Mesenchymal stem cell (in vitro differentiated cells and primary cell): ENCODE measurements at regions not wholly inside any gene's neighbourhood (a gene's known extent, or its start where the extent isn't known, plus 50 kb on each side); places are given as distances from the start of the nearest gene placed in this dataset.

Source experiments
- DNase-seq: peaks from one replicate; pipeline ENCODE4 v3.0.0-alpha.2; 2013
- H2AFZ ChIP-seq: one replicate; pipeline ENCODE4 v1.6.1; 2013; ENCODE audit warnings: low read depth, mild to moderate bottlenecking, control low read depth, inconsistent platforms, low read length, moderate library complexity
- H2AK5ac ChIP-seq: 2 replicates; pipeline ENCODE4 v1.6.1; 2013; ENCODE audit warnings: low read length, moderate library complexity, mild to moderate bottlenecking, inconsistent platforms; ENCODE audit not compliant: severe bottlenecking
- H2BK120ac ChIP-seq: one replicate; pipeline ENCODE4 v1.6.1; 2013; ENCODE audit warnings: low read depth, mild to moderate bottlenecking, inconsistent platforms, low read length, moderate library complexity
- H2BK12ac ChIP-seq, 2 experiments: one replicate each; pipeline ENCODE4 v1.6.1; 2013; ENCODE audit warnings: inconsistent platforms in 2 of 2, low read length in 2 of 2, mild to moderate bottlenecking in 2 of 2, moderate library complexity in 2 of 2, control low read depth in 1 of 2
- H2BK15ac ChIP-seq: one replicate; pipeline ENCODE4 v1.6.1; 2013; ENCODE audit warnings: mild to moderate bottlenecking, low read depth, inconsistent platforms; ENCODE audit not compliant: poor library complexity, severe bottlenecking
- H2BK5ac ChIP-seq: 2 replicates; pipeline ENCODE4 v1.6.1; 2013; ENCODE audit warnings: low read depth, mild to moderate bottlenecking, low read length, control low read depth, inconsistent platforms; ENCODE audit not compliant: poor library complexity, severe bottlenecking
- H3K14ac ChIP-seq, 2 experiments: one replicate each; pipeline ENCODE4 v1.6.1; 2013; ENCODE audit warnings: inconsistent platforms in 2 of 2, low read length in 2 of 2, control low read depth in 1 of 2, mild to moderate bottlenecking in 1 of 2, moderate library complexity in 1 of 2
- H3K18ac ChIP-seq, 2 experiments: one replicate each; pipeline ENCODE4 v1.6.1; 2013; ENCODE audit warnings: inconsistent platforms in 2 of 2, low read length in 2 of 2, control low read depth in 1 of 2, low read depth in 1 of 2, mild to moderate bottlenecking in 1 of 2
- H3K23ac ChIP-seq, 2 experiments: one replicate each; pipeline ENCODE4 v1.6.1; 2013; ENCODE audit warnings: inconsistent platforms in 2 of 2, low read length in 2 of 2, mild to moderate bottlenecking in 2 of 2, moderate library complexity in 2 of 2, control low read depth in 1 of 2
- H3K27ac ChIP-seq: 2 replicates; pipeline ENCODE4 v1.5.1; 2013; ENCODE audit warnings: mild to moderate bottlenecking, moderate library complexity, low read length, control low read depth, inconsistent platforms; ENCODE audit not compliant: poor library complexity, severe bottlenecking
- H3K27me3 ChIP-seq, 2 experiments: 2 replicates each; pipeline versions ENCODE4 v1.6.1 to v1.7.0; 2013; ENCODE audit warnings: low read length in 2 of 2, mild to moderate bottlenecking in 2 of 2, moderate library complexity in 2 of 2, control low read depth in 1 of 2, inconsistent platforms in 1 of 2; ENCODE audit not compliant: control insufficient read depth in 1 of 2, insufficient read depth in 1 of 2
- H3K36me3 ChIP-seq, 2 experiments: 2 replicates each; pipeline versions ENCODE4 v1.6.1 to v1.7.0; 2013; ENCODE audit warnings: low read length in 2 of 2, control low read depth in 1 of 2, inconsistent platforms in 1 of 2, low read depth in 1 of 2, mild to moderate bottlenecking in 1 of 2; ENCODE audit not compliant: insufficient read depth in 2 of 2, control insufficient read depth in 1 of 2
- H3K4ac ChIP-seq, 2 experiments: one replicate each; pipeline ENCODE4 v1.6.1; 2013; ENCODE audit warnings: inconsistent platforms in 2 of 2, low read length in 2 of 2, mild to moderate bottlenecking in 2 of 2, moderate library complexity in 2 of 2, control low read depth in 1 of 2, low read depth in 1 of 2
- H3K4me1 ChIP-seq: 2 replicates; pipeline ENCODE4 v1.6.1; 2013; ENCODE audit warnings: low read depth, low read length, control low read depth; ENCODE audit not compliant: control insufficient read depth, insufficient read depth
- H3K4me2 ChIP-seq: 2 replicates; pipeline ENCODE4 v1.6.1; 2013; ENCODE audit warnings: low read length, mild to moderate bottlenecking, inconsistent platforms; ENCODE audit not compliant: poor library complexity, severe bottlenecking
- H3K4me3 ChIP-seq, 2 experiments: 2 replicates each; pipeline versions ENCODE4 v1.5.1 to v1.7.0; 2013; ENCODE audit warnings: low read length in 2 of 2, mild to moderate bottlenecking in 2 of 2, control low read depth in 1 of 2, low read depth in 1 of 2; ENCODE audit not compliant: insufficient read depth in 1 of 2
- H3K79me1 ChIP-seq: replicated peaks from 2 replicates; pipeline ENCODE4 v1.6.1; 2013; ENCODE audit warnings: mild to moderate bottlenecking, control low read depth, low read length, inconsistent platforms; ENCODE audit not compliant: poor library complexity, severe bottlenecking
- H3K9ac ChIP-seq: 2 replicates; pipeline ENCODE4 v1.7.0; 2013; ENCODE audit warnings: mild to moderate bottlenecking, low read length, moderate library complexity
- H3K9me3 ChIP-seq: 2 replicates; pipeline ENCODE4 v1.7.0; 2013; ENCODE audit warnings: mild to moderate bottlenecking, low read length; ENCODE audit not compliant: control insufficient read depth
- H4K8ac ChIP-seq: one replicate; pipeline ENCODE4 v1.6.1; 2013; ENCODE audit warnings: inconsistent platforms, mild to moderate bottlenecking, low read length, moderate library complexity
- H4K91ac ChIP-seq: one replicate; pipeline ENCODE4 v1.6.1; 2013; ENCODE audit warnings: mild to moderate bottlenecking, low read length, inconsistent platforms
- WGBS: methylation state at CpG from one replicate; pipeline ENCODE4 v1.1.7; 2013; ENCODE audit warnings: mixed read lengths; 5-methylcytosine and 5-hydroxymethylcytosine counted together

DNA sequence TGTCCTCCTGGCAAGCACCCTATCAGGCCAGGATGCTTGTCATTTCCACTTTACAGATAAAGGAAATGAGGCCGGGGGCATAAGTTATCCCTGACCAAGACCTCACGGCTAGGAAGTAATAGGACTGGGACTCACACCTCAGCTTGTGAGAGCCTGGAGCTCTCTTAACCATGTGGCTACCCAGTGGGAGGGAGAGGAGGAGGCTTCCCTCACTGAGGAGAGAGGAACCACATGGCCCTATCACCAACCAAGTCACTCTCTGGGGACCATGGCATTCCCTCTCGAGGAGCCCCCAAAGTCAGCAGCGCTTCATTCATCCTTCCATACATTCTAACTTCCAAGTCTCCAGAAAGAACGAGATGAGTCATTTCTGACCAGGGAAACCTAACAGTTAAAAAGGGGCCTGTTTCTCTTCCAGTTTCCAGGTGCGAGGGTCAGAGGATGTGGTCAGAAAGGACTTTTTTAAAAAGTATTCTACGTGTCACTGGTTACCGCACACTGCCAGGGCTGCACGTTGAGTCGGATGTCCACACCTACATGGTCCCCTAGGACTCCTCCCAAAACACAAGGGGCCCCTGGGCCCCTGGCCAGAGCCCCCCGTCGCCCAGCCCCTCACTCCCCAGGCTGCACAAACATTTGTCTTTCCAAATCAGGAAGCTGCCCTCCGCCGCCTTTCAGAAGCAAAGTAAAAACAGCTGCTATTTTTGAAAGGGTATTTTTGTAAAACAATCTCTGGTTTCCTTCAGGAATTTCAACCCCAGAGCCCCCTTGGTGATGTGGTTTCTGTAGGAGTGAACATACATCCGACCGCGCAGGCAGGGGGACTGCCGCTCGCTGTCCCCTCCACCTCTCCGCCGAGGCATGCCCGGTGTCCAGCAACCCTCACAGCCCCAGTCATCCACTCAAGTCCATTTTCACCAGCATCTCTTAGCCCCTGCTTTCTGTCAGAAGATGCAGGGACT is 128.2 kb upstream of the CHST15 start:
- Histone ChIP-seq H3K9me3 (no peaks in the 10 kb centered on the region), H3K14ac (no peak overlapping the region), H2AK5ac (peak overlapping the region; percentile 90), H3K4ac (no peak overlapping the region), H2BK12ac (no peak overlapping the region), H3K23ac (no peak overlapping the region), H3K27me3 (peaks cover 0 to 57% of the 10 kb centered on the region in 2 experiments), H3K4me3 (no peak overlapping the region), H4K91ac (no peak overlapping the region), H3K79me1 (no peaks in the 10 kb centered on the region), H3K36me3 (no peaks in the 10 kb centered on the region), H3K4me2 (peak overlapping the region; percentile 41), H3K27ac (peak overlapping the region; percentile 89), H3K9ac (no peak overlapping the region), H2BK120ac (peak overlapping the region; percentile 73), H2BK5ac (peak overlapping the region; percentile 60), H4K8ac (no peak overlapping the region), H3K18ac (peak overlapping the region in 1 of 2 experiments; percentile 5), H3K4me1 (peaks cover 35% of the 10 kb centered on the region), H2BK15ac (peak overlapping the region; percentile 44), H2AFZ (no peak overlapping the region)
- WGBS, result 50% methylated on average over 22 of the region's 22 CpGs
- DNase-seq, result peak; percentile 71

GRCh38 chr10:124220971-124221355 is 127.6 kb upstream of the CHST15 start:
- H3K4ac ChIP-seq, result no peak overlapping the region
- WGBS, result 83% methylated on average over 12 of the region's 12 CpGs
- no peak overlapping the region for H3K9ac ChIP-seq
- H3K27me3 ChIP-seq, result peaks cover 0 to 63% of the 10 kb centered on the region in 2 experiments
- no peaks in the 10 kb centered on the region for H3K36me3 ChIP-seq
- no peak overlapping the region for H2AFZ ChIP-seq
- H2BK15ac ChIP-seq, result no peak overlapping the region
- H3K4me1 ChIP-seq, result peaks cover 35% of the 10 kb centered on the region
- H4K91ac ChIP-seq, result no peak overlapping the region
- H2BK120ac ChIP-seq, result no peak overlapping the region
- no peaks in the 10 kb centered on the region for H3K9me3 ChIP-seq
- peak overlapping the region in 1 of 2 experiments; percentile 74 for H2BK12ac ChIP-seq
- peak overlapping the region; percentile 89 for H3K27ac ChIP-seq
- H3K4me3 ChIP-seq, result peak overlapping the region in 1 of 2 experiments; percentile 66
- H2BK5ac ChIP-seq, result peak overlapping the region; percentile 60
- H3K18ac ChIP-seq, result peak overlapping the region; percentile 5 to 64
- H4K8ac ChIP-seq, result peak overlapping the region; percentile 14
- H2AK5ac ChIP-seq, result peak overlapping the region; percentile 90
- DNase-seq, result no peak
- H3K23ac ChIP-seq, result no peak overlapping the region
- H3K4me2 ChIP-seq, result no peak overlapping the region
- H3K14ac ChIP-seq, result peak overlapping the region in 1 of 2 experiments; percentile 26
- H3K79me1 ChIP-seq, result no peaks in the 10 kb centered on the region

DNA sequence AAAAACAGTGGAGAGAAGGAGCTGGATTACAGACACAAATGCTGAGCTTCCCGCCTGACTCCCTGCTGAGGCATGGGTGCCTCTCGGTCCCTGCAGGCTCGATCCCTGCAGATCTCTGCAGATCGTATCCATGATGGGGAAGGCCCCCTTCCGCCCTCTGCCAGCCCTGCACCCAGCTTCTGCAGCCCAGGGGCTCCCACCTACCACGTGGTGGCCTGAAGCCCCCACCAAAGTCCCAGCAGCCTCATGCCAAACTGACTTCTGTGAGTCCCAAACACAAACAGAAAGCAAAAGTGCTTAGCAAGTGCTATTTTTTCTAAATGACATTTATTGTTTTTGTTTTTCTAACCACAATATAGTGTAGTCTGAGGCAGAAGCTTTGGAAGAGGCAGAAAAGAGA is 127.1 kb upstream of the CHST15 start:
- Histone ChIP-seq H3K4ac (no peak overlapping the region), H3K23ac (no peak overlapping the region), H3K4me1 (peaks cover 35% of the 10 kb centered on the region), H4K8ac (no peak overlapping the region), H3K4me3 (peak overlapping the region in 1 of 2 experiments; percentile 66), H2BK120ac (no peak overlapping the region), H2AK5ac (peak overlapping the region; percentile 36), H3K18ac (no peak overlapping the region), H2BK15ac (no peak overlapping the region), H3K27me3 (peaks cover 0 to 63% of the 10 kb centered on the region in 2 experiments), H3K9ac (no peak overlapping the region), H3K36me3 (no peaks in the 10 kb centered on the region), H2BK5ac (no peak overlapping the region), H2AFZ (no peak overlapping the region), H3K9me3 (no peaks in the 10 kb centered on the region), H3K27ac (no peak overlapping the region), H2BK12ac (peak overlapping the region in 1 of 2 experiments; percentile 17), H3K79me1 (no peaks in the 10 kb centered on the region), H3K14ac (no peak overlapping the region), H3K4me2 (no peak overlapping the region), H4K91ac (no peak overlapping the region)
- DNase-seq, result peak; percentile 12
- WGBS, result 70% methylated on average over 6 of the region's 6 CpGs

DNA sequence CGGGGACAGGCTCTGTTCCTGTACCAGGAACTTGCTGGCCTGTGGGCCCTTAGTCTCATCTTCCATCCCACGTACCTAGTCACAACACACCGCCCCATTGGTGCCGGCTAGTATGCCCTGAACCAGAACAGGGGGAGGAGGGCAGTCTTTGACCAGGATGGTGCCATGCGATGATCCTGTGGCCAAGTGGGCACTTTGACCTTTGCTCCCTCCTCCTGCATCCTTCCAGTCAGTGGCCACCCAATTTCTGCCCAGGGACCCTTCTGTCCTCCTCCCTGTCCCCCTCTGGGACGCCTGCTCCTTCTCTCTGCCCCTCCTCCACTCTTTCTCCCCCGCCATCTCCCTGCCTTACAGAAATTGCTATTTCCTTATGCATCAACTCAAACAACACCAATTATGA is 126.3 kb upstream of the CHST15 start:
- Histone ChIP-seq H3K9me3 (no peaks in the 10 kb centered on the region), H4K91ac (no peak overlapping the region), H2BK5ac (no peak overlapping the region), H2BK12ac (no peak overlapping the region), H3K9ac (no peak overlapping the region), H3K18ac (no peak overlapping the region), H3K23ac (no peak overlapping the region), H3K36me3 (no peaks in the 10 kb centered on the region), H3K4me1 (peaks cover 32% of the 10 kb centered on the region), H3K27ac (no peak overlapping the region), H3K4me3 (no peak overlapping the region), H3K27me3 (peaks cover 0 to 71% of the 10 kb centered on the region in 2 experiments), H2BK15ac (no peak overlapping the region), H2AFZ (no peak overlapping the region), H3K4me2 (no peak overlapping the region), H3K4ac (no peak overlapping the region), H2BK120ac (no peak overlapping the region), H3K79me1 (no peaks in the 10 kb centered on the region), H2AK5ac (peak overlapping the region; percentile 8), H3K14ac (no peak overlapping the region), H4K8ac (no peak overlapping the region)
- no peak for DNase-seq
- WGBS, result 77% methylated on average over 7 of the region's 7 CpGs
